Spleen (tissue), 7 donors: ENCODE measurements at regions not wholly inside any gene's neighbourhood (a gene's known extent, or its start where the extent isn't known, plus 50 kb on each side); places are given as distances from the start of the nearest gene placed in this dataset.

Source experiments
- POLR2A ChIP-seq, 3 donors: fragments of 450-650 bp; IDR thresholded peaks; one replicate each; pipeline ENCODE4 v1.5.1; 2017; ENCODE audit warnings: antibody characterized with exemption in 3 of 3, mild to moderate bottlenecking in 1 of 3
- TF ChIP-seq, protein P1 (sequence below), 11 experiments: fragments of 200-600 bp in 7 of 11; fragments of 450-650 bp in 4 of 11; sonication (generic) in 4 of 11; IDR thresholded peaks in 8 of 11; conservative IDR thresholded peaks in 3 of 11; 1 replicate in 7 of 11; 2 replicates in 4 of 11; pipeline versions ENCODE4 v1.4.0 to v1.8.0; 2016 to 2021; ENCODE audit warnings: antibody characterized with exemption in 11 of 11, inconsistent platforms in 4 of 11, mild to moderate bottlenecking in 1 of 11
- donor health status: DM: no; HTN: no; CAD: no; lungs with moderate emphysema.
- donor health status: DM: no; HTN: no; CAD: no.
- donor health status: DM: no; HTN: no; CAD: no.

DNA sequence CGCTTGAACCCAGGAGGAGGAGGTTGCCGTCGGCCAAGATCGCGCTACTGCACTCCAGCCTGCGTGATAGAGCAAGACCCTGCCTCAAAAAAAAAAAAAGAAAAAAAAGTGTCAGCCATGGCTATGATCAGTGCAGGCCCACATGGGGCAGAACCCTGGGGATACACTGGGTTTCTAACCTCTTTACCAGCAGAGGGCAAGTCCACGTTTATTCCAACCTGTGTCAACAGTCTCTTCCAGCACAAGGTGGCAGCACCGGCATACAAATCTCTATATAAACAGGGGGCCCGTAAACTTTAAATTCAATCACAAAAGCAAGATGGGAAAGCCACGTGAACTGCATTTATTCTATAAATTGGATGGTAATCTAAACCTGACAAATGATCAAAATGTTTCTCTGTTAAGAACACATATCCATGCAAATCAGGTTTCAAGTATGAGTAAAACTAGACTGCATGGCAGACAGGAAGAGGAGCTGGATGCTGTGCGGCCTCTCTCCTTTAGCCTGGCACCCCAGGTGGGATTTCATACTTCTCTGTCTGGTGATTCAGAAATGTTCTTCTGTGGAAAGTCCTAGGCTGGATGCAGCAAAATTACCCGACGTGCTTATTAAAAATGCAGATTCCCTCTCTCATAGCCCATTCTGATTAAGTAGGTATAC lies 60.0 kb upstream of the STEAP1B start:
- TF ChIP-seq, protein P1, sequence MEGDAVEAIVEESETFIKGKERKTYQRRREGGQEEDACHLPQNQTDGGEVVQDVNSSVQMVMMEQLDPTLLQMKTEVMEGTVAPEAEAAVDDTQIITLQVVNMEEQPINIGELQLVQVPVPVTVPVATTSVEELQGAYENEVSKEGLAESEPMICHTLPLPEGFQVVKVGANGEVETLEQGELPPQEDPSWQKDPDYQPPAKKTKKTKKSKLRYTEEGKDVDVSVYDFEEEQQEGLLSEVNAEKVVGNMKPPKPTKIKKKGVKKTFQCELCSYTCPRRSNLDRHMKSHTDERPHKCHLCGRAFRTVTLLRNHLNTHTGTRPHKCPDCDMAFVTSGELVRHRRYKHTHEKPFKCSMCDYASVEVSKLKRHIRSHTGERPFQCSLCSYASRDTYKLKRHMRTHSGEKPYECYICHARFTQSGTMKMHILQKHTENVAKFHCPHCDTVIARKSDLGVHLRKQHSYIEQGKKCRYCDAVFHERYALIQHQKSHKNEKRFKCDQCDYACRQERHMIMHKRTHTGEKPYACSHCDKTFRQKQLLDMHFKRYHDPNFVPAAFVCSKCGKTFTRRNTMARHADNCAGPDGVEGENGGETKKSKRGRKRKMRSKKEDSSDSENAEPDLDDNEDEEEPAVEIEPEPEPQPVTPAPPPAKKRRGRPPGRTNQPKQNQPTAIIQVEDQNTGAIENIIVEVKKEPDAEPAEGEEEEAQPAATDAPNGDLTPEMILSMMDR (IDR thresholded peaks at IDR 0.05 in 8 of 11, conservative IDR thresholded peaks at IDR 0.05 in 3 of 11) = peak; percentile 78 to 98 (median 84)
- no peak for TF ChIP-seq POLR2A (IDR thresholded peaks at IDR 0.05)
